IMR-90 (cell line): ENCODE measurements at regions not wholly inside any gene's neighbourhood (a gene's known extent, or its start where the extent isn't known, plus 50 kb on each side); places are given as distances from the start of the nearest gene placed in this dataset.

Experiments used
- CEBPB ChIP-seq: IDR thresholded peaks from 2 replicates; pipeline ENCODE4 v1.6.1; 2012; ENCODE audit warnings: low read depth, low read length, improper control_type of control experiment
- SMC3 ChIP-seq: fragments of 150-350 bp; IDR thresholded peaks from 2 replicates; pipeline ENCODE4 v1.6.1; 2016; ENCODE audit warnings: low read depth, mild to moderate bottlenecking, antibody characterized with exemption, low read length, moderate library complexity

- TF ChIP-seq CEBPB, result no peak
- no peak for TF ChIP-seq SMC3
These were observed 136.6 kb downstream of the AHR start for GRCh38 chr7:17434841-17435692.
